GM10248 (cell line): ENCODE measurements at regions not wholly inside any gene's neighbourhood (a gene's known extent, or its start where the extent isn't known, plus 50 kb on each side); places are given as distances from the start of the nearest gene placed in this dataset.
"Not testable (repeated sequence)": the region's sequence is repeated elsewhere in the genome, so short reads cannot be mapped to it uniquely, and the experiment has no call there.

Experiments
- CTCF ChIA-PET: fragments of 300-600 bp; sonication (Branson Sonifier 250); formaldehyde crosslinking; extraction: SDS; loops from one replicate; lab custom pipeline; 2021; ENCODE audit warnings: antibody characterized with exemption; lab: Yijun Ruan, JAX
- POLR2A ChIA-PET: fragments of 350-650 bp; sonication (Branson Sonifier 250); formaldehyde crosslinking; extraction: SDS; loops from one replicate; lab custom pipeline; 2020; ENCODE audit warnings: antibody characterized with exemption; lab: Yijun Ruan, JAX
- DNase-seq: peaks from one replicate; pipeline ENCODE4 v3.0.0; 2012; ENCODE audit errors: extremely low spot score
- TF ChIP-seq, protein P1 (sequence below): IDR thresholded peaks from 2 replicates; pipeline ENCODE4 v1.5.1; 2012; ENCODE audit warnings: mild to moderate bottlenecking, low read depth; ENCODE audit errors: extremely low read depth, missing control alignments, control extremely low read depth

DNA sequence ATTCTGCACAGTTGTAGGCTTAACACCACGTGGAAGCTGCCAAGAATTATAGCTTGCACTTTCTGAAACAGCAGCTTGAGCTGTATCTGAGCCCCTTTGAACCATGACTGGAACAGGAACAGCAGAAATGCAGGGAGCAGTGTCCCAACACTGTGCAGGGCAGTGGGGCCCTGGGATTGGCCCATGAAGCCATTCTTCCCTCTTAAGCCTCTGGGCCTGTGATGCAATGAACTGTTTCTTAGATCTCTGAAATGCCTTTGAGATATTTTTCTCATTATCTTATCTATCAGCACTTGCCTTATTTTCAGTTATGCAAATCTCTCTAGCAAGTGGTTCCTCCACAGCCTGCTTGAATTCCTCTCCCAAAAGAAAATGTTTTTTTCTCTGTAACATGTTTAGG, 87.0 kb upstream of the MTAP start:
- TF ChIP-seq, protein P1, sequence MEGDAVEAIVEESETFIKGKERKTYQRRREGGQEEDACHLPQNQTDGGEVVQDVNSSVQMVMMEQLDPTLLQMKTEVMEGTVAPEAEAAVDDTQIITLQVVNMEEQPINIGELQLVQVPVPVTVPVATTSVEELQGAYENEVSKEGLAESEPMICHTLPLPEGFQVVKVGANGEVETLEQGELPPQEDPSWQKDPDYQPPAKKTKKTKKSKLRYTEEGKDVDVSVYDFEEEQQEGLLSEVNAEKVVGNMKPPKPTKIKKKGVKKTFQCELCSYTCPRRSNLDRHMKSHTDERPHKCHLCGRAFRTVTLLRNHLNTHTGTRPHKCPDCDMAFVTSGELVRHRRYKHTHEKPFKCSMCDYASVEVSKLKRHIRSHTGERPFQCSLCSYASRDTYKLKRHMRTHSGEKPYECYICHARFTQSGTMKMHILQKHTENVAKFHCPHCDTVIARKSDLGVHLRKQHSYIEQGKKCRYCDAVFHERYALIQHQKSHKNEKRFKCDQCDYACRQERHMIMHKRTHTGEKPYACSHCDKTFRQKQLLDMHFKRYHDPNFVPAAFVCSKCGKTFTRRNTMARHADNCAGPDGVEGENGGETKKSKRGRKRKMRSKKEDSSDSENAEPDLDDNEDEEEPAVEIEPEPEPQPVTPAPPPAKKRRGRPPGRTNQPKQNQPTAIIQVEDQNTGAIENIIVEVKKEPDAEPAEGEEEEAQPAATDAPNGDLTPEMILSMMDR: no peak
- DNase-seq: no peak
- CTCF ChIA-PET: interaction anchor here (1.1 kb wide), 1 partner anchor 9 kb away, joined by 3 read pairs; no protein-coding TSS in a partner anchor
- POLR2A ChIA-PET: no interaction called here

DNA sequence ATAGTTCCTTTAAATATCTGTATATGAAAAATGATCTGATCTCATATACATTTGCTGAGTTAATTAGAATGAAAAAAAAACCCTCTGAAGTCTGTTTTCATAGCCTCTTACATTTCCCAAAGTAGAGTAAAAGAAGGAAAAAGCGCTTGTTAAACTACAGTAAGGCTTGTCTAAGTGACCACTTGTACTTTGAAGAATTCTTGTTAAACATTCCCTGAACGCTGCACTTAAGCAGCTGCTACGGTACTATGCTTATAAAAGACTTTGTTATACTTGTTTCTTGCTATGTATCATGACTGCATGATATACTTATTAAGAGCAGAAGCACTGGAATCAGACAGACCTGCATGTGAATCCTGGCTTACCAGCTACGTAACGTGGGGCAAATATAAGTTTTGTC, 81.7 kb upstream of the MTAP start:
- POLR2A ChIA-PET: no interaction called here
- DNase-seq: no peak
- TF ChIP-seq, protein P1: no peak
- CTCF ChIA-PET: interaction anchor here (1.1 to 3.5 kb wide), 2 partner anchors 12 to 24 kb away, joined by 3 to 19 read pairs; no protein-coding TSS in a partner anchor

DNA sequence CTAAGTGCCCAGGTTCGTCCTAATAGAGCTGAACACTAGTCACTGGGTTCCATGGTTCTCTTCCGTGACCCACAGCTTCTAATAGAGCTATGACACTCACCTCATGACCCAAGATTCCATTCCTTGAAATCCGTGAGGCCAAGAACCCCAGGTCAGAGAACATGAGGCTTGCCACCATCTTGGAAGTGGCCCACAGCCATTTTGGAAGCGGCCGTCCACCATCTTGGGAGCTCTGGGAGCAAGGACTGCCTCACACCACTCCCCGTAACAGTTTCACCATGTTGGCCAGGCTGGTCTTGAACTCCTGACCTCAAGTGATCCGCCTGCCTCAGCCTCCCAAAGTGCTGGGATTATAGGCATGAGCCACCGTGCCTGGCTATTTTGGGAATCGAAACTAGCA, 75.0 kb upstream of the MTAP start:
- CTCF ChIA-PET: interaction anchor here (2.5 kb wide), 1 partner anchor 19 kb away, joined by 9 read pairs; no protein-coding TSS in a partner anchor
- DNase-seq, POLR2A ChIA-PET: not testable (repeated sequence)

DNA sequence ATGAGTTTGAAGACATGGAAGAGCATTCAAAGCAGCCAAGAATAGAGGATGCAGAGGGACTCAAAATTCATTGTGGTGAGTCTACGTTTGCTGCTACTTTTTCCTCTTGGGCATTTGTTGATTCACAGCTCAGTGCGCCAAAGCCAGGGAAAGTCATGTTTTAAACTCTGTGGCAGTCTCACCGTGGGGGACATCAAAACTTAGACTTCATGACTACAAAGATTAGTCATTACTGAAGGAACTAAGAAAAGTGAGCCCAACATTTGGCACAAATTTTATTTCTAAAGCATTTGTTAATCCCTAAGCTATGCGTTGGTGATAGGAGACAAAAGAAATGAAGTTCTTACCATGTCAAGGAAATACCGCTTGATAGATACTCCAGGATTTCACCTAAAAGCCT, 73.7 kb upstream of the MTAP start:
- ChIA-PET CTCF (no interaction called here), POLR2A (no interaction called here)

DNA sequence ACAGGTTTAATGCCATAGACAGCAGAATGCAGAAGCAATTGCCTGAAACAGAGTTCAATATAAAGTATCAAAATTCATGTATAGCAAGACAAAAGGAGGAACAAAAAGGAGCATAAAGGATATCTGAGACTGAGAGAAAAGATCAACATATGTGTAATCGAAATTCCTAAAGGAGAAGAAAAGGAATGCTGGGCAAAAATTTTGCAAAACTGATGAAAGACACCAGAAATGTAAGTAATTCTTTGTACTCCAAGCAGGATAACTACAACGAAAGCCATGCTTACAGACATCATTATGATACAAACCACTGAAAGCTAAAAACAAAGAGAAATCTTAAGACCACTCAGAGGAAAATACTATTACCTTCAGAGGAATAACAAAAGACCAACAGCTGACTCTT, 72.8 kb upstream of the MTAP start:
- DNase-seq: no peak
- TF ChIP-seq, protein P1: no peak
- ChIA-PET CTCF (no interaction called here), POLR2A (no interaction called here)

More for the DNA sequence above, 73.7 kb upstream of the MTAP start:
- no peak for DNase-seq
- TF ChIP-seq, protein P1: no peak

DNA sequence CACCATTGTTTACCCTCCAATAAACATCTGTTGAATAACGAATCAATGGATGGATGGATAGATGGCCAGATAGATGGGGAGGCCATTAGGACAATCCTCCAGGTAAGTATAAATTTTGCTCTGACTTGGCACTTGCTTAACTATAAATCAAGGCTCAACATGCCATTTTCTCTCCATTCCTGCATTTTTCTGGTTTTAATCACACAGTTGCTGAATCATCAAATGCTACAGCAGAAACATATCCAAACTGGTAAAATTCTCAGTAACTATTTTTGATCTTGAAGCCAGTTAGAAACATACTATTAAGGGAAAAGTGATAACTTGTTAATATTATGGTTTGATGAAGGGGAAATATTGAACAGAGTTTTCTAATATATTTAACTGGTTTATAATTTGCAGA, 71.5 kb upstream of the MTAP start:
- POLR2A ChIA-PET: no interaction called here
- TF ChIP-seq, protein P1: no peak
- CTCF ChIA-PET: no interaction called here
- DNase-seq: no peak

DNA sequence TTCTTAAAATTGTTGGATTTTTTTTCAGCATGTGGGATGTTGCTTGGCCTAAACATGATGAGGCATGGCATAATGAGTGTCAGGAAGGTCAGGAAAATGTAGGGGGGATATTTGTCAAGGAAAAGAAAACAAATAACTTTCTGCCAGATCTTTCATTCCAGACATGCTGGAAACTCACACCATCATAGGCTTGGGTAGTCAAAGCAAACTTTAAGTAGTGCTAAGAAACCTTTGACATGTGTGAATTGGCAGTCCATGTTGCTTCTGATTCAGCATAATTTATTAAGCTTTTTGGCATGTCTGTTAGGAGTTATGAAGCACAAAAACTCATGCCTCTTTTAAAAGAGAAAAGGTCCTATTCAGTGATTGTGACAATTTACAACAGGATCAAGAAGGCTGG, 61.3 kb upstream of the MTAP start:
- ChIA-PET CTCF (interaction anchor here (0.8 to 1.7 kb wide), 2 partner anchors 11 to 48 kb away, joined by 3 to 7 read pairs; no protein-coding TSS in a partner anchor), POLR2A (no interaction called here)
- no peak for DNase-seq
- TF ChIP-seq, protein P1: no peak
